GM23338 (cell line): ENCODE measurements at regions not wholly inside any gene's neighbourhood (a gene's known extent, or its start where the extent isn't known, plus 50 kb on each side); places are given as distances from the start of the nearest gene placed in this dataset.

Experiments
- ATAC-seq: fragments of 200-7000 bp; cut with Tn5 transposase; 3 replicates; pipeline ENCODE4 v1.9.1; 2020
- DNase-seq: peaks from one replicate; pipeline ENCODE4 v3.0.0-alpha.2; 2015; ENCODE audit warnings: low spot score
- H2AFZ ChIP-seq: fragments of 200-600 bp; sonication (generic); 2 replicates; pipeline ENCODE4 v1.8.0; 2016; ENCODE audit warnings: antibody characterized with exemption, mild to moderate bottlenecking, moderate library complexity
- H3F3A ChIP-seq: fragments of 200-600 bp; sonication (generic); replicated peaks from 2 replicates; pipeline ENCODE4 v1.8.0; 2017; ENCODE audit warnings: antibody characterized with exemption, mixed run types, low read depth
- H3K27ac ChIP-seq: fragments of 200-600 bp; sonication (generic); 2 replicates; pipeline ENCODE4 v1.6.1; 2016; ENCODE audit warnings: low read depth
- H3K27me3 ChIP-seq: fragments of 200-600 bp; sonication (generic); 2 replicates; pipeline ENCODE4 v1.8.0; 2016; ENCODE audit warnings: mild to moderate bottlenecking, mixed run types, moderate library complexity; ENCODE audit not compliant: insufficient read depth
- H3K36me3 ChIP-seq: fragments of 200-600 bp; sonication (generic); 2 replicates; pipeline ENCODE4 v1.8.0; 2016; ENCODE audit warnings: mild to moderate bottlenecking; ENCODE audit not compliant: insufficient read depth
- H3K4me1 ChIP-seq: fragments of 200-600 bp; sonication (generic); 2 replicates; pipeline ENCODE4 v1.8.0; 2016; ENCODE audit warnings: mild to moderate bottlenecking, moderate library complexity; ENCODE audit not compliant: insufficient read depth
- H3K4me2 ChIP-seq: fragments of 200-600 bp; sonication (generic); 2 replicates; pipeline ENCODE4 v1.7.1; 2017; ENCODE audit warnings: mixed run types
- H3K4me3 ChIP-seq: fragments of 200-600 bp; sonication (generic); 2 replicates; pipeline ENCODE4 v1.6.1; 2016; ENCODE audit warnings: mixed run types
- H3K79me2 ChIP-seq: fragments of 200-600 bp; sonication (generic); replicated peaks from 2 replicates; pipeline ENCODE4 v1.8.0; 2017; ENCODE audit warnings: mild to moderate bottlenecking; ENCODE audit not compliant: insufficient read depth
- H3K9me2 ChIP-seq: fragments of 200-600 bp; sonication (generic); 2 replicates; pipeline ENCODE4 v1.8.0; 2017; ENCODE audit not compliant: insufficient read depth
- H4K20me1 ChIP-seq: fragments of 200-600 bp; sonication (generic); replicated peaks from 2 replicates; pipeline ENCODE4 v1.8.0; 2017; ENCODE audit warnings: mild to moderate bottlenecking; ENCODE audit not compliant: insufficient read depth
- H3K27ac Mint-ChIP-seq: 2 replicates; pipeline ENCODE4 v1.8.0; 2020; ENCODE audit warnings: inconsistent platforms, mild to moderate bottlenecking, moderate library complexity, mixed read lengths
- H3K27me3 Mint-ChIP-seq: 3 replicates; pipeline ENCODE4 v1.8.0; 2022; ENCODE audit warnings: low read depth, mild to moderate bottlenecking, moderate library complexity, mixed read lengths, inconsistent platforms; ENCODE audit not compliant: insufficient read depth, poor library complexity
- H3K36me3 Mint-ChIP-seq: 3 replicates; pipeline ENCODE4 v1.8.0; 2021; ENCODE audit warnings: low read depth, mild to moderate bottlenecking, inconsistent platforms, moderate library complexity, mixed read lengths
- H3K4me1 Mint-ChIP-seq: 3 replicates; pipeline ENCODE4 v1.8.0; 2020; ENCODE audit warnings: mild to moderate bottlenecking, inconsistent platforms, mixed read lengths
- H3K4me3 Mint-ChIP-seq: 3 replicates; pipeline ENCODE4 v1.8.0; 2021; ENCODE audit warnings: moderate library complexity, mild to moderate bottlenecking, inconsistent platforms, mixed read lengths
- H3K9me3 Mint-ChIP-seq: 3 replicates; pipeline ENCODE4 v1.8.0; 2020; ENCODE audit warnings: moderate library complexity, mild to moderate bottlenecking, inconsistent platforms, mixed read lengths
- EZH2phosphoT487 ChIP-seq: fragments of 200-600 bp; sonication (generic); IDR thresholded peaks from one replicate; pipeline ENCODE4 v1.8.1; 2018; ENCODE audit warnings: antibody characterized with exemption; ENCODE audit not compliant: unreplicated experiment
- NANOG ChIP-seq: IDR thresholded peaks from 2 replicates; pipeline ENCODE4 v1.6.1; 2016; ENCODE audit warnings: antibody characterized with exemption, borderline replicate concordance
- STAT1 ChIP-seq: IDR thresholded peaks from one replicate; pipeline ENCODE4 v1.6.1; 2016; ENCODE audit warnings: antibody characterized with exemption; ENCODE audit not compliant: unreplicated experiment
- TF ChIP-seq, protein P1 (sequence below): fragments of 250-450 bp; sonication (Bioruptor Pico); IDR thresholded peaks from 2 replicates; pipeline ENCODE4 v1.5.0; 2020; ENCODE audit warnings: mild to moderate bottlenecking, moderate library complexity
- TF ChIP-seq, protein P2 (sequence below): IDR thresholded peaks from 2 replicates; pipeline ENCODE4 v1.6.1; 2016; ENCODE audit warnings: antibody characterized with exemption

DNA sequence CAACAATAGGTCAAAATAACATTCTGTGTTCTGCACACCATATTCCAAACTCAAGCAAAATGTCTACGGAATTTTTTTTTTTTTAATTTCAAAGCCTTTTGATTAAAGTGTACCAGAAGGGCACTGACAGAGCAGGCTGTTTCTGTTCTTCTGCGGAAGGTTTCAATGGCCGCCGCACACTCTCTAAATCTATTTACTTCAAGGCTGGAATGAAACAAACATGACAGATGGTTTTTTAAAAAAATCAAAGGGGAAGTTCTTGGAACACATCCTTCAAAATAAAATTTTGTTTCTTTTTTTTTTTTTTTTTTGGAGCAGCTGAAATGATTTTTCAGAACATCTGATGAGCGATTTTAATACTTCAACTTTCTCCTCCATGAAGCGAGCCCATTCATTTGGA, 259.1 kb downstream of the TXNL1 start:
- Histone ChIP-seq H3K9me2 (peaks cover 7% of the 10 kb centered on the region; the same call in 1 of the 2 replicates), H3K4me2 (no peak overlapping the region), H3K27ac (no peak overlapping the region), H2AFZ (no peak overlapping the region), H3K36me3 (no peaks in the 10 kb centered on the region), H3F3A (no peaks in the 10 kb centered on the region), H3K27me3 (no peaks in the 10 kb centered on the region), H3K4me1 (no peaks in the 10 kb centered on the region), H3K4me3 (no peak overlapping the region), H4K20me1 (no peaks in the 10 kb centered on the region), H3K79me2 (no peaks in the 10 kb centered on the region)
- TF ChIP-seq, protein P1, sequence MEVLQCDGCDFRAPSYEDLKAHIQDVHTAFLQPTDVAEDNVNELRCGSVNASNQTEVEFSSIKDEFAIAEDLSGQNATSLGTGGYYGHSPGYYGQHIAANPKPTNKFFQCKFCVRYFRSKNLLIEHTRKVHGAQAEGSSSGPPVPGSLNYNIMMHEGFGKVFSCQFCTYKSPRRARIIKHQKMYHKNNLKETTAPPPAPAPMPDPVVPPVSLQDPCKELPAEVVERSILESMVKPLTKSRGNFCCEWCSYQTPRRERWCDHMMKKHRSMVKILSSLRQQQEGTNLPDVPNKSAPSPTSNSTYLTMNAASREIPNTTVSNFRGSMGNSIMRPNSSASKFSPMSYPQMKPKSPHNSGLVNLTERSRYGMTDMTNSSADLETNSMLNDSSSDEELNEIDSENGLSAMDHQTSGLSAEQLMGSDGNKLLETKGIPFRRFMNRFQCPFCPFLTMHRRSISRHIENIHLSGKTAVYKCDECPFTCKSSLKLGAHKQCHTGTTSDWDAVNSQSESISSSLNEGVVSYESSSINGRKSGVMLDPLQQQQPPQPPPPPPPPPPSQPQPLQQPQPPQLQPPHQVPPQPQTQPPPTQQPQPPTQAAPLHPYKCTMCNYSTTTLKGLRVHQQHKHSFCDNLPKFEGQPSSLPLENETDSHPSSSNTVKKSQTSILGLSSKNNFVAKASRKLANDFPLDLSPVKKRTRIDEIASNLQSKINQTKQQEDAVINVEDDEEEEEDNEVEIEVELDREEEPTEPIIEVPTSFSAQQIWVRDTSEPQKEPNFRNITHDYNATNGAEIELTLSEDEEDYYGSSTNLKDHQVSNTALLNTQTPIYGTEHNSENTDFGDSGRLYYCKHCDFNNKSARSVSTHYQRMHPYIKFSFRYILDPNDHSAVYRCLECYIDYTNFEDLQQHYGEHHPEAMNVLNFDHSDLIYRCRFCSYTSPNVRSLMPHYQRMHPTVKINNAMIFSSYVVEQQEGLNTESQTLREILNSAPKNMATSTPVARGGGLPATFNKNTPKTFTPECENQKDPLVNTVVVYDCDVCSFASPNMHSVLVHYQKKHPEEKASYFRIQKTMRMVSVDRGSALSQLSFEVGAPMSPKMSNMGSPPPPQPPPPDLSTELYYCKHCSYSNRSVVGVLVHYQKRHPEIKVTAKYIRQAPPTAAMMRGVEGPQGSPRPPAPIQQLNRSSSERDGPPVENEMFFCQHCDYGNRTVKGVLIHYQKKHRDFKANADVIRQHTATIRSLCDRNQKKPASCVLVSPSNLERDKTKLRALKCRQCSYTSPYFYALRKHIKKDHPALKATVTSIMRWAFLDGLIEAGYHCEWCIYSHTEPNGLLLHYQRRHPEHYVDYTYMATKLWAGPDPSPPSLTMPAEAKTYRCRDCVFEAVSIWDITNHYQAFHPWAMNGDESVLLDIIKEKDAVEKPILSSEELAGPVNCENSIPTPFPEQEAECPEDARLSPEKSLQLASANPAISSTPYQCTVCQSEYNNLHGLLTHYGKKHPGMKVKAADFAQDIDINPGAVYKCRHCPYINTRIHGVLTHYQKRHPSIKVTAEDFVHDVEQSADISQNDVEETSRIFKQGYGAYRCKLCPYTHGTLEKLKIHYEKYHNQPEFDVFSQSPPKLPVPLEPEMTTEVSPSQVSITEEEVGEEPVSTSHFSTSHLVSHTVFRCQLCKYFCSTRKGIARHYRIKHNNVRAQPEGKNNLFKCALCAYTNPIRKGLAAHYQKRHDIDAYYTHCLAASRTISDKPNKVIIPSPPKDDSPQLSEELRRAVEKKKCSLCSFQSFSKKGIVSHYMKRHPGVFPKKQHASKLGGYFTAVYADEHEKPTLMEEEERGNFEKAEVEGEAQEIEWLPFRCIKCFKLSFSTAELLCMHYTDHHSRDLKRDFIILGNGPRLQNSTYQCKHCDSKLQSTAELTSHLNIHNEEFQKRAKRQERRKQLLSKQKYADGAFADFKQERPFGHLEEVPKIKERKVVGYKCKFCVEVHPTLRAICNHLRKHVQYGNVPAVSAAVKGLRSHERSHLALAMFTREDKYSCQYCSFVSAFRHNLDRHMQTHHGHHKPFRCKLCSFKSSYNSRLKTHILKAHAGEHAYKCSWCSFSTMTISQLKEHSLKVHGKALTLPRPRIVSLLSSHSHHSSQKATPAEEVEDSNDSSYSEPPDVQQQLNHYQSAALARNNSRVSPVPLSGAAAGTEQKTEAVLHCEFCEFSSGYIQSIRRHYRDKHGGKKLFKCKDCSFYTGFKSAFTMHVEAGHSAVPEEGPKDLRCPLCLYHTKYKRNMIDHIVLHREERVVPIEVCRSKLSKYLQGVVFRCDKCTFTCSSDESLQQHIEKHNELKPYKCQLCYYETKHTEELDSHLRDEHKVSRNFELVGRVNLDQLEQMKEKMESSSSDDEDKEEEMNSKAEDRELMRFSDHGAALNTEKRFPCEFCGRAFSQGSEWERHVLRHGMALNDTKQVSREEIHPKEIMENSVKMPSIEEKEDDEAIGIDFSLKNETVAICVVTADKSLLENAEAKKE = no peak
- TF ChIP-seq EZH2phosphoT487 = no peak
- Mint-ChIP-seq H3K36me3 (no peaks in the 10 kb centered on the region), H3K4me1 (no peaks in the 10 kb centered on the region; the same call in 2 of the 3 replicates), H3K27me3 (no peaks in the 10 kb centered on the region), H3K27ac (no peak overlapping the region), H3K9me3 (no peaks in the 10 kb centered on the region), H3K4me3 (no peak overlapping the region)
- DNase-seq (no peak), ATAC-seq (no peak)

DNA sequence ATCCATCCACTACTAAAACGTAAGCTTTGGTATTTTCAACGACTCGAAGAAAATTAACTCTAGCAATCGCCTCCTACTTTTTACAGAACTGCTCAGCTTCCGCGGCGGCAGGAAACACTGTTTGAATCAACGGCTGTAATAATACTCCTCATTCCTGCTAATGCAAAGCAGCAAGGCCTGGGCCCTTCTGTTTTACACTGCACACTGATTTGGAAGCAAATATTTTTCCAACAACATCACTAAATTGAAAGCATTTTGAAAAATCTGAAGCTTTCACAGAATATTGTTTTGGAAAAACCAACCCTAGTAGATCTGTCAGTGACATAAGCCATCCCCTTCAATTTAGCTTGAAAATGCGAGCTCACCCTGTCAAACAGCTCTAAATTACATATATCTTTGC, 261.2 kb downstream of the TXNL1 start:
- Histone ChIP-seq H3K9me2 (no peaks in the 10 kb centered on the region), H3K4me2 (no peak overlapping the region), H3K27me3 (no peaks in the 10 kb centered on the region), H3K4me1 (0 out of 2 replicates have a peak, but pooled peaks cover 2% of the 10 kb centered on the region), H3K36me3 (no peaks in the 10 kb centered on the region), H3K4me3 (no peak overlapping the region), H3K27ac (no peak overlapping the region), H3F3A (no peaks in the 10 kb centered on the region), H4K20me1 (no peaks in the 10 kb centered on the region), H2AFZ (peak overlapping the region; percentile 45), H3K79me2 (no peaks in the 10 kb centered on the region)
- Mint-ChIP-seq H3K4me3 (no peak overlapping the region), H3K27me3 (no peaks in the 10 kb centered on the region), H3K4me1 (peaks cover 3% of the 10 kb centered on the region; the same call in 2 of the 3 replicates), H3K36me3 (no peaks in the 10 kb centered on the region), H3K27ac (no peak overlapping the region), H3K9me3 (no peaks in the 10 kb centered on the region)
- ATAC-seq (no peak), DNase-seq (no peak)
- TF ChIP-seq EZH2phosphoT487 (no peak), NANOG (no peak), STAT1 (no peak)
- TF ChIP-seq, protein P1 = no peak
- TF ChIP-seq, protein P2, sequence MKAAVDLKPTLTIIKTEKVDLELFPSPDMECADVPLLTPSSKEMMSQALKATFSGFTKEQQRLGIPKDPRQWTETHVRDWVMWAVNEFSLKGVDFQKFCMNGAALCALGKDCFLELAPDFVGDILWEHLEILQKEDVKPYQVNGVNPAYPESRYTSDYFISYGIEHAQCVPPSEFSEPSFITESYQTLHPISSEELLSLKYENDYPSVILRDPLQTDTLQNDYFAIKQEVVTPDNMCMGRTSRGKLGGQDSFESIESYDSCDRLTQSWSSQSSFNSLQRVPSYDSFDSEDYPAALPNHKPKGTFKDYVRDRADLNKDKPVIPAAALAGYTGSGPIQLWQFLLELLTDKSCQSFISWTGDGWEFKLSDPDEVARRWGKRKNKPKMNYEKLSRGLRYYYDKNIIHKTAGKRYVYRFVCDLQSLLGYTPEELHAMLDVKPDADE = no peak
